ENCODE measurements at regions not wholly inside any gene's neighbourhood (a gene's known extent, or its start where the extent isn't known, plus 50 kb on each side); places are given as distances from the start of the nearest gene placed in this dataset.
"Not testable (repeated sequence)": the region's sequence is repeated elsewhere in the genome, so short reads cannot be mapped to it uniquely, and the experiment has no call there.

DNA sequence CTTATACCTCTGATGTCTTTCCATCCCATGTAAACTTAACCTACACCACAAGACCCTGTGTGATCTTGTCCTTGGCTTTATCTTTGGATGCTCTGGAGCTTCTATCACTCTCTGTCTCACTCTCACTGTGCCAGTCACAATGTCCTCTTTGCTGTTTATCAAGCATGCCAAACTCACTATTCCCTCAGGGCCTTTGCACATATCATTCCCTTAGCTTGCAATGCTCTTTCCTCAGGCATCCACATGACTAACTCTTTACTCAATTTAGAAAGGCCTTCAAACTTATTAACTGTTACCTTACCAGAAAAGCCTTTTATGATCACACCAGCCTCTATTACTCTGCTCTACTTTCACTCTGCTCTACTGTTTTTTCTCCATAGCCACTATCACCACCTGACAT is 354.1 kb downstream of the RFC3 start:
- Histone ChIP-seq H3K27me3 (ENCODE audit: control insufficient read depth, insufficient read depth, low read length) (no peaks in the 10 kb centered on the region), H3K4me3 (ENCODE audit: low read depth, low read length) (no peak overlapping the region), H3K36me3 (ENCODE audit: control insufficient read depth, insufficient read depth, low read length) (no peaks in the 10 kb centered on the region)
- TF ChIP-seq, protein P1, sequence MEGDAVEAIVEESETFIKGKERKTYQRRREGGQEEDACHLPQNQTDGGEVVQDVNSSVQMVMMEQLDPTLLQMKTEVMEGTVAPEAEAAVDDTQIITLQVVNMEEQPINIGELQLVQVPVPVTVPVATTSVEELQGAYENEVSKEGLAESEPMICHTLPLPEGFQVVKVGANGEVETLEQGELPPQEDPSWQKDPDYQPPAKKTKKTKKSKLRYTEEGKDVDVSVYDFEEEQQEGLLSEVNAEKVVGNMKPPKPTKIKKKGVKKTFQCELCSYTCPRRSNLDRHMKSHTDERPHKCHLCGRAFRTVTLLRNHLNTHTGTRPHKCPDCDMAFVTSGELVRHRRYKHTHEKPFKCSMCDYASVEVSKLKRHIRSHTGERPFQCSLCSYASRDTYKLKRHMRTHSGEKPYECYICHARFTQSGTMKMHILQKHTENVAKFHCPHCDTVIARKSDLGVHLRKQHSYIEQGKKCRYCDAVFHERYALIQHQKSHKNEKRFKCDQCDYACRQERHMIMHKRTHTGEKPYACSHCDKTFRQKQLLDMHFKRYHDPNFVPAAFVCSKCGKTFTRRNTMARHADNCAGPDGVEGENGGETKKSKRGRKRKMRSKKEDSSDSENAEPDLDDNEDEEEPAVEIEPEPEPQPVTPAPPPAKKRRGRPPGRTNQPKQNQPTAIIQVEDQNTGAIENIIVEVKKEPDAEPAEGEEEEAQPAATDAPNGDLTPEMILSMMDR (IDR thresholded peaks at IDR 0.05; ENCODE audit: insufficient read depth, low read length, poor library complexity, severe bottlenecking), result no peak
- DNase-seq (ENCODE audit: low read depth), result no peak

DNA sequence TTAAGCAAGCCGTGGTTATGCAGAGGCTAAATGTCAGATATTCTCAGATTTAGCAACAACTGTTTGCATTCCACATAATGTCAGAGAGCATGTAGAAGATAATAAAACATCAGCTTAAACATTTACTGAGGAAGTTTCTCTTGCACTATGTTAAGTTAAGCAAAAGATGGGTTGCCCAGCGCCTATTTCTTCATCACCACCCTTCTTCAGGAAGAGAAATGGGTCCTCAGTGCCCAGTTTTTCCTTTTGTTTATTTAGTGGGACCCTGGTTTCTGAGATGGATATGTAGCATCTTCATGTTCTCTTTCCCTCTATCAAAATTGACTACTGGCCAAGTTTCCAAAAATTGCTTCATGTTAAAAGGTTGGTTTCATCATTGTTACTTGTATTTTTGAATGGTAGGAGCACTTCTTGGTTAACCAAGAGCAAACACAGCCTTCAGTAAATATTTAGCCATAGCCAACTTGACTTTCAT is 356.8 kb downstream of the RFC3 start:
- Histone ChIP-seq H3K36me3 (ENCODE audit: control insufficient read depth, insufficient read depth, low read length) (no peaks in the 10 kb centered on the region), H3K4me3 (ENCODE audit: low read depth, low read length) (no peak overlapping the region), H3K27me3 (ENCODE audit: control insufficient read depth, insufficient read depth, low read length) (no peaks in the 10 kb centered on the region)
- TF ChIP-seq, protein P1 (IDR thresholded peaks at IDR 0.05; ENCODE audit: insufficient read depth, low read length, poor library complexity, severe bottlenecking), result no peak
- no peak for DNase-seq (ENCODE audit: low read depth)

- Histone ChIP-seq H3K36me3 (ENCODE audit: control insufficient read depth, insufficient read depth, low read length) (no peaks in the 10 kb centered on the region), H3K27me3 (ENCODE audit: control insufficient read depth, insufficient read depth, low read length) (no peaks in the 10 kb centered on the region), H3K4me3 (ENCODE audit: low read depth, low read length) (no peak overlapping the region)
- no peak for DNase-seq (ENCODE audit: low read depth)
- TF ChIP-seq, protein P1 (IDR thresholded peaks at IDR 0.05; ENCODE audit: insufficient read depth, low read length, poor library complexity, severe bottlenecking), result no peak
Measured at GRCh38 chr13:34175551-34175950, 357.6 kb downstream of the RFC3 start.

- no peaks in the 10 kb centered on the region for H3K36me3 ChIP-seq (ENCODE audit: control insufficient read depth, insufficient read depth, low read length)
- DNase-seq (ENCODE audit: low read depth), result no peak
- H3K4me3 ChIP-seq (ENCODE audit: low read depth, low read length), result no peak overlapping the region
- TF ChIP-seq, protein P1 (IDR thresholded peaks at IDR 0.05; ENCODE audit: insufficient read depth, low read length, poor library complexity, severe bottlenecking), result no peak
- no peaks in the 10 kb centered on the region for H3K27me3 ChIP-seq (ENCODE audit: control insufficient read depth, insufficient read depth, low read length)
Measured at GRCh38 chr13:34176633-34177032, 358.7 kb downstream of the RFC3 start.

DNA sequence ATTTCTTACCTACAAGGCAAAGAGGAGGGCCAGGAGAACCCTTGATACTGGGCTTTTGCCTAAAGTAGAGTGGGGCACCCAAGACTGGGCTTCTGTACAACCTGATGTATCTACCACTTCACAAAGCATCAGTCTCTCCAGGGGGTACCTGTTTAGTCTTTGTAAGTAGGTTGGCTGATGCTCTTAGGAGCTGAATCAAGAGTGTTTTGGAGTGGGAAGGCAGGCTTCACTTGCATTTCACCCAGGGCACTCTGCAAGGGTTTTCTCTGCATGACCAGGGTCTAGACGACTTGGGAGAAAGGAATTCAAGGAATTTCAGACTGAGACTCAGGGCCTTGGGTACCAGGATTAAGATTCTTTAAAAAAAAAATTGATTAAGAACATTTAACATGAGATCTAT is 361.5 kb downstream of the RFC3 start:
- no peak for DNase-seq (ENCODE audit: low read depth)
- no peaks in the 10 kb centered on the region for H3K36me3 ChIP-seq (ENCODE audit: control insufficient read depth, insufficient read depth, low read length)
- no peak overlapping the region for H3K4me3 ChIP-seq (ENCODE audit: low read depth, low read length)
- H3K27me3 ChIP-seq (ENCODE audit: control insufficient read depth, insufficient read depth, low read length), result no peaks in the 10 kb centered on the region
- TF ChIP-seq, protein P1 (IDR thresholded peaks at IDR 0.05; ENCODE audit: insufficient read depth, low read length, poor library complexity, severe bottlenecking), result no peak

DNA sequence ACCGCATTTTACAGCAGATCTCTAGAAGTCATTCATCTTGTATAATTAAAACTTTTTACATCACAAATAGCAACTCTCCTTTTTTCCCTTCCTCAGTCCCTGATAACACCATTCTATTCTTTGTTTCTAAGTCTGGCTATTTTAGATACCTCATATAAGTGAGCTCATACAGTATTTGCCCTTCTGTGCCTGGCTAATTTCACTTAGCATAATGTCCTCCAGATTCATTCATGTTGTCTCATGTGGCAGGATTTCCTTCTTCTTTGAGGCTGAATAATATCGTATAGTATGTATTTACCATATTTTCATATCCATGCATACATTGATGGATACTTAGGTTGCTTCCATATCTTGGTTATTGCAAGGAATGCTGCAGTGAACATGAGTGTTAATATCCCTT is 362.0 kb downstream of the RFC3 start:
- Histone ChIP-seq H3K36me3 (ENCODE audit: control insufficient read depth, insufficient read depth, low read length) (no peaks in the 10 kb centered on the region), H3K4me3 (ENCODE audit: low read depth, low read length) (no peak overlapping the region), H3K27me3 (ENCODE audit: control insufficient read depth, insufficient read depth, low read length) (no peaks in the 10 kb centered on the region)
- TF ChIP-seq, protein P1 (IDR thresholded peaks at IDR 0.05; ENCODE audit: insufficient read depth, low read length, poor library complexity, severe bottlenecking), result no peak
- no peak for DNase-seq (ENCODE audit: low read depth)

DNA sequence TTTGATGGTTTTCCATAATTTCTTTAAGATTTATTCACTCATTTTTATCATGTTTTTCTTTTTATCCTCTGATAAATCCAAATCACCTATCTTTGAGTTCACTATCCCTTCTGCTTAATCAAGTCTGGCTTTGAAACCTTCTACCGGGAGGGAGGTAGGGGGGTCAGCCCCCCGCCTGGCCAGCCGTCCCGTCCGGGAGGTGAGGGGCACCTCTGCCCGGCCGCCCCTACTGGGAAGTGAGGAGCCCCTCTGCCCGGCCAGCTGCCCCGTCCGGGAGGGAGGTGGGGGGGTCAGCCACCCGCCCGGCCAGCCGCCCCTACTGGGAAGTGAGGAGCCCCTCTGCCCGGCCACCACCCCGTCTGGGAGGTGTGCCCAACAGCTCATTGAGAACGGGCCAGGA is 363.3 kb downstream of the RFC3 start:
- H3K36me3 ChIP-seq (ENCODE audit: control insufficient read depth, insufficient read depth, low read length); H3K4me3 ChIP-seq (ENCODE audit: low read depth, low read length): not testable (repeated sequence)

More for the DNA sequence above, 363.3 kb downstream of the RFC3 start:
- H3K27me3 ChIP-seq (ENCODE audit: control insufficient read depth, insufficient read depth, low read length); DNase-seq (ENCODE audit: low read depth): not testable (repeated sequence)

Data from kidney epithelial cell (primary cell).